GM21390 (cell line): ENCODE measurements at regions not wholly inside any gene's neighbourhood (a gene's known extent, or its start where the extent isn't known, plus 50 kb on each side); places are given as distances from the start of the nearest gene placed in this dataset.
A peak's percentile ranks its signal among the peaks of the same experiment; 100 is the strongest.
"Not testable (repeated sequence)": the region's sequence is repeated elsewhere in the genome, so short reads cannot be mapped to it uniquely, and the experiment has no call there.

Experiments
- ATAC-seq: cut with Tn5 transposase; IDR thresholded peaks from one replicate; pipeline ENCODE4 v1.9.1; 2021; ENCODE audit not compliant: unreplicated experiment

DNA sequence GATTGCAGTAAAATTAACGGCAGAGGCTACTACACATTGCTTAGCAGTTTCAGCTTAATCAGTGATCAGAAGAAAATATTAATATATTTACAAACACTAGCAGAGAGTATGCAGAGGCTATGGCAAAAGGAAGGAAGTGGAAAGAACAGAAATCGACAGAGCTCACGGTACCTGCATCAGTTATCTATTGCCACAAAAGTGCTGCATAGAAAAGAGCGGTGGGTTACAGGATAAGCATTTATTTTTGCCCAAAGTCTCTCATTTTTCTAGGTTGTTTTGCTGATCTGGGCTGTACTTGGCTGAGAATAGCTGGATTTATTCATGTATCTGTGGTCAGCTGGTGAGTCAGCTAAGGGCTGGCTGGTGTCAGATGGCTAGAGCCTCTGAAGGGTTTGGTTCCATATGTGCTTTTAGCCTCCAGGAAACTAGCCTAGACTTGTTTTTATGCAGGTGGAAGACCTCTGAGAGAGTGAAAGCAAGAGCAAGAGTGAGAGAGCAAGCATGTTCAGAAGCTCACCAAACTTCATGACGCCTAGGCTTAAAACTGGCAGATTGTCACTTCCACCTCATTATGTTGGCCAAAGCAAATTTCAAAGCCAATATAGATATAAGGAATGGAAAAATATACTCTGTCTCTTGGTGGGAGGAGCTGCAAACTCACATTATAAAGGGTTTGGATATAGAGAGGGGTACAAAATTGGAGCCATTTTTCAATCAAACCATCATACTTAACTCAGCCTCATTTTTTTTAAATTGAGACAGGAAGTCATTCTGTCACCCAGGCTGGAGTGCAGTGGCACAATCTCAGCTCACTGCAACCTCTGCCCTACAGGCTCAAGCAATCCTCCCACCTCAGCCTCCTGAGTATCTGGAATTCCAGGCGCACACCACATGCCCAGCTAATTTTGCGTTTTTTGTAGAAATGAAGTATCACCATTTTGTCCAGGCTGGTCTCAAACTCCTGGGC lies 153.2 kb upstream of the RPL34 start:
- peak; percentile 98 for ATAC-seq

DNA sequence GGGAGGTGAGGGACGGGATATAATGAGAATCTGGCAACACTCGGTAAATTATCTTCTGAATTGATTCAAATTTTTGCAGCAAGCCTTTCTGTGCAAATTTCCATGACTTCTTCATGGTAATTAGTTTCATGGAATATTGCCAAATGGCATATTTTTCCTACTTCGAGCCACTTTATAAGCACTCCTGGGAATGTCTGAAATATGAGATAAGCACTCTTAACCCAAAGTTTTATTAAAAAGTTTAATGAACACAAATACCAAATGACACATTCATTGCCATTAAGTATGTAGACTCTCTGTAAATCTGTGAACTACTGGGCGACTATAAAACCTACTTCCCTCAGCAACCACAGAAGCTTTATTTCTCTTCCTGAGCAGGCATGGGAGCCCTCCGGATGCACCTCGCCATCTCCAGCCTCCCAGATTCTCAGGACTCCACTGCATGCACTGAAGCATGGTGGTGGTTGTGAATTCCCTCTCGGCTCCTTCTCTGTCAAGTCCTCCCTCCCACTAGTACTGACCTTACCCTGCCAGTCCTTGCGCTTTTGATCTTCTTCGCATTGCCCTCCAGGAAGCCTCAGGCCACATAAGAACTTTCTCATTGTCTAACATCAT lies 154.4 kb upstream of the RPL34 start:
- ATAC-seq = no peak

DNA sequence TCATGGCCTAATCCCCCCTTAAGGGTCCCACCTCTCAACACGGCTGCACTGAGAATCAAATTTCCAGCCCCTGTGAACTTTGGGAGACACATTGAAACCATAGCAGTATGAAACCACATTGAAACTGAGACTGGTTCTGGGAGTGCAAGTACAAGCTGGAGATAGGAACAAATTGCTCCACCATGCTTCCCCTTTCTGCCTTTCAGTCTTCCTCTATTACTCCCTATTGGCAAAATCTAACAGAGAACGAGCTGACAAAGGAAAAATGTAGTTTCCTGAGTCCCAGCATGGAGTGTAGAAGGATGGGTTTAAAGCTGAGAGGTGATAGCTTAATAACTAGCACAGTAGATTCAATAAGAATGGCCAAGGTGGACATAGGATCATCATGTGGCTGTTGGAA lies 161.7 kb upstream of the RPL34 start:
- ATAC-seq = no peak

DNA sequence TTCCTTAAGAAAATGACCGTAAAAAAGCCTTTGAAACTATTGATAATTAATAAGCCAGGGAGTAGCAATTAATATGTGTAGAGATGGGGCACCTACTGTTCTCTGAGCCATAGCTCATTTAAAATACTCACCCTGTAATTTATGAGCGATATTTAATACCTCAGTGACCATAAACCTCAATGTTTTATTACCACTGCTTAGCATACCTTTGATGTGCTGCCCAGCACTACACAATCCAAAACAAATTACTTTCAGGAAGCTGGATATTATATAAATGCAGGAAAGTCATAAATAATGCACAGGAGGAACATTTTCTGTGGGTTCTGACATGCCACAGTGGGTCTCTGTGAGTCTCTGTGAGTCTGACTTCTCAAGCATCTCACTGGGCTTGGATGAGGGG lies 166.1 kb upstream of the RPL34 start:
- ATAC-seq = no peak

DNA sequence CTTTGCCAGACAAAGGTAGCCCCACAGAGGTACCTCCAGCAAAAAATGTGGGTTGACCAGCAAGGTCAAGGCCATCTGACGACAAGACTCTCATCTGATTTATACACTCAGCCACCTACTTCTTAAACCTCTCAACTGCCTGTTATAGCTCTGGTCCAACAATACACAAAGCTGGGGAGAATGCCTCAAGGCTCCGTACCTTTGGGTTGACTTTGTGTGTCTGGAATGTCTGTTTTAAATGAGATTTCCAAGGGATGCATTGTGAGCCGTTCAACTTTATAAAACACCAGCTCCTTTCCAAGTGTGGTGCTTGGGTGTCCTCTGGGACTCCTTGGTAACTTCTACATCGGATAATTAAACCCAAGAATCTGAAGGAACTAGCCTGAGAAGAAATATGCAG lies 167.0 kb upstream of the RPL34 start:
- no peak for ATAC-seq

DNA sequence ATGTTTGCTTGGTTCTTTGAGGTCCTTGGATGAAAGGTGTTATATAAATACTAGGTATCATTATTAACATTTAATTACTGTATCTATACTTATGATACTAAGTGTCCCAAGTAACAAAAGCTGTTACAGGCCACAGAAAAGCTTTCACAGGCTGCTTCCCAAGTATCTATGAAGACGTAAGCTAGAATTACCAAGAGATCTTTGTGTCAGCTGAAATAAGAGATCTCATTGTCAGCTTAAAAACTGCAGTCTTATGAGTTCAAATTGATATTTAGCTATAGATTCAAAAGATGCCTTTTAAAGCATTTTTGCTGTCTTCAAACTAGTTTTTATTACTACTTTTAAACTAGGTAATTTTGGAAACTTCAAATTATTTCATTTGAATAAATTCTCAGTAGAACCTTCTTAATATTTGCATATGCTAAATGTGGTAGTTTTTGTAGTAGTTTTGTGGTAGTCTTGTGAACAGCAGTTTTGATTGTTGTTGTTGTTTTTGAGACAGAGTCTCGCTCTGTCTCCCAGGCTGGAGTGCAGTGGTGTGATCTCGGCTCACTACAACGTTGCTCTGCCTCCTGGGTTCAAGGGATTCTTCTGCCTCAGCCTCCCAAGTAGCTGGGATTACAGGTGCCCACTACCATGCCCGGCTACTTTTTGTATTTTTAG lies 170.0 kb upstream of the RPL34 start:
- no peak for ATAC-seq

DNA sequence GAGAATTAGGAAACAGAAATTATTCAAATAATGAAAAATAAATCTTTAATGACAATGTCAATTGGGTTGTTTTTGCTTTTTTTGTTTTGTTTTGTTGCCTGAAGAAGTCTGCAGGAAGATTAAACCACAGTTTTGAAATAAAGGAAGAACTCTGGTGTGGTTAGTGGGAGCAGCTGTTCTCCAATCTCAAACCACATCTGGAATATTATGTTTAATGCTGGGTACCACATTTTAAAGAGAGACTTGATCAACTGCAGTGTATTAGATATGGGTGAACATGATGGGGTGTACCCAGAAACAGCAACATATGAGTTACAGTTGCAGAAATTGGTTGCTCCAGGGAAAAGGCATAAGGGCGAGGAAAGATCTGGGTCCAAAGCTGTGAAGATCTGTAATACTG lies 171.2 kb upstream of the RPL34 start:
- ATAC-seq = no peak

DNA sequence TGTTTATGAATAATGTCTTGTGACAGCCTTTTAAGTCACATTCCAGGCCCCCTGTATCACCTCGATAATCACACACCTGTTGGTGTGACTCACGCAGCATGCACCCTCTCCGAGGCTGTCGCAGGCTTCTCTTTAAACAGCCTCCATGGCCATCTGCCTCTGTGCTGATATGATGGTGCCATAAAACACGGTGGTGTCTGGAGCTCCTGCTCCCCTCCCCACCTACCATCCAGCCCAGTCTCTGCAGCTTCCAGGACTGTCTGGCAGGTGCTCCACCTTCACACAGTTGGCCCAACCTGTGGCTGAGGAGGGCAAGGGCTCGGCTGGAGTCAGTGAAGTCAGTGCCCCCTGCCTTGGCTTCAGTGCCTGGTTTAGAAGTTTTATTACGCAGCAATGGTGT lies 173.8 kb upstream of the RPL34 start:
- no peak for ATAC-seq

DNA sequence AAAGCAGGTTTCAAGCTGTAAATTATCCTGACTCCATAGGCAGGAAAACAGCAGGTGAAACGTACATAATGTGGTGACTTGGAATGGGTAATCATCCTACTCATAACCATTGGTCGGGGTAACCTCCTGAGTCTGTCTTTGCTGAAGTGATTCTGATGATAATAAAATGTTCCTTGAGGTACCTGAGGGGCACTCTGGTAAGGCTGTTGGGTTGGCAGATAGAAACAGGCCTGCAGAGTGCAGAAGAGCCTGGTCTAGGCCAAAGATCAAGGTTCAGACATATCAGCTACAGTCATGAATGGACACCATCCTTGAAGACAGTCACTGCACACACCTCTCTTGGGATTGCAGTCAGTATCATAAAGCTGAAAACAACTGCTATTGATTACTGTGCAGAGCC lies 174.7 kb upstream of the RPL34 start:
- no peak for ATAC-seq

DNA sequence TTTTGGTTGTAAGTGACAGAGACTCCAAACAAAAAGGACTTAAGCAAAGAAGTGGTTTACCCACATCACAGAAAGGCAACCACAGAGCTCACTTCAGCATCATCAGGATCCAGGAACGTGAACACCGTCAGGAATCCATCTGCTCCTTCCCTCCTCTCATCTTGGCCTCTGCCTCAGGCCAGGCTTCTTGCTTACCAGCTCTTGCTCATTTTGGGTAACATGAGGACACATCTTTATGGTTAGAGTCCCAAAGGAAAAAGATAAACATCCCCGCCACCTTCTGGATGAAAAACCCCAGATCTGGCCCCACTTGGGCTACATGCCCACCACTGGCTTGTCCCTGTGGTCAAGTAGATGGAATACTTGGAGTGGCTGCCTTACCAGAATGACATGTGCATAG lies 176.8 kb upstream of the RPL34 start:
- no peak for ATAC-seq

DNA sequence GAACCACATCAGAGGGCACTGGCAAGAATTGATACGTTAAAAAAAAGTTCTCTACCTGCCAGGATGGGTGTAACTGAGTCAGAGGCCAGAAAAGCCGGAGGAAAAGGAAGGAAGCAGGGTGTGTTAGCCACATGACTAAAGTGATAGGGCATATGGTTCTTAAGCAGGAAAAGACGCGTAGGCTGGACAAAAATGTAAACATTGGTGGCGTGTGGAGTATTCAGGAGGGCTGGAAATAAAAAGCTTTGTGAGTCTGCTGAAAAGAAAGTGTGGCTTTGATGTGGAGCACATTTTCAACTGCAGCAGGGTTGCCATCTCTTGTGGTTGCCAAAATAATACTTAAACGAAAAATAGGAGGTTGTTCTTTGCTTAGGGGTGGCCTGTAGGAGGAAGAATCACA lies 186.5 kb upstream of the RPL34 start:
- no peak for ATAC-seq

DNA sequence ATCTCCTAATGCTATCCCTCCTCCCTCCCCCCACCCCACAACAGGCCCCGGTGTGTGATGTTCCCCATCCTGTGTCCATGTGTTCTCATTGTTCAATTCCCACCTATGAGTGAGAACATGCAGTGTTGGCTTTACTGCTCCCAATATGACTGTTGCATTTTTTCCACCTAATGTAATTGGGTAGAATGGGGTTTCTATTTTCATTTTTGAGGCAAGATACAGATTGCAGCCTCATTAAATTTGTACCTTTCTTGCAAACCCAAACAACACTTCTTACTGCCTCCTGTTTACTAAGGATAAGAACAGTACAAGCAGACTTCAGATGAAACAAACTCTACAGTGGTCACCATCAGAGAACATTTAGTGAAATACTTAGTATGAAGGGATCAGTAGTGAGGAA lies 187.0 kb upstream of the RPL34 start:
- not testable (repeated sequence) for ATAC-seq

DNA sequence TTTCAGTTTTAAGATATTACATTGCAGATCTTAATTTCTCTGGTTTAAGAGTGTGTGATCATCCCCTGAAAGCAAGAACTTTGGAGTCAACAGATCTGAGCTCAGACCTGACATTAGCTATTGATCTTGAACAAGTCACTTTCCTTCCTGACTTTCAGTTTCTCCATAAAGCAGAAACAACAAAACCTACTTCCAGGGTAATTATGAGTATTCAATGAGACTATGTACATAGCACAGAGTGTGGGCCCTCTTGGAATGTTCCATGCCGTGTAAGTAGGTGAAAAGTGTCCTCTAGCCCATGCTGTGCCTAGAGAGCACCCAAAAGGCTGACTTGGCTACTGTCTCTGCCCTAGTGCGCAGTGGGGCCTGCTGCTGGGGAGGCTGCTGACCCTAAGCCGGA lies 188.0 kb upstream of the RPL34 start:
- ATAC-seq = no peak

DNA sequence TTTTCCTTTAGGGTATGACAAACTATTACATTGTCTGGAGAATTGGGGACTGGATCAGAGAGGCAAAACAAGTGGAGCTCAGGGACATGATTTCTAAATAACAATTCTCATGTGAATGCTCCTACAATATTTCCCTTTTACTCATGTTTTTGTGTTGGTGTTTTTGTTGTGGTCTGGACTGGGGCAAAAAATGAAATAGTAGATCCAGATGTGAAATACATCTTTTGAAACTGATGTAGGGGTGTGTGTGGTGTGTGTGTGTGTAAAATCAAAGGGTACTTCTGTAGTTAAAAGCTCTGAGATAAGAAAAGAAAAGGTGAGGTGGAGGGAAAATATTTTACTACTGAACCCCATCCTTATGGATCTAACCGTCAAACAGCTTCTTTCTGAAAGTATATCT lies 188.4 kb upstream of the RPL34 start:
- no peak for ATAC-seq

DNA sequence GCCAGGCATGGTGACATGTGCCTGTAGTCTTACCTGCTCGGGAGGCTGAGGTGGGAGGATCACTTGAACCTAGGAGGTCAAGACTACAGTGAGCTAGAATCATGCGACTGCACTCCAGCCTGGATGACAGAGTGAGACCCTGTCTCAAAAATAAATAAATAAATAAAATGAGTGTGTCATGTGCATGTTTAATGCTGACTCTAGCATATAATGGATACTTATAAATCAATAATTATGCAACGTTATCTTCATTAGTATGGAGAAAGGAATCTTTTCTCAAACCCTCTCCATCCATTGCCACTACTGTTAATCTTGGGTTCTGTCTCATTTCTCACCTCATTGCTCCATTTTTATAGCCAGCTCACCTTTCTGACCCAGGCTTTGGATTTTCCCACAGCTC lies 189.5 kb upstream of the RPL34 start:
- no peak for ATAC-seq

DNA sequence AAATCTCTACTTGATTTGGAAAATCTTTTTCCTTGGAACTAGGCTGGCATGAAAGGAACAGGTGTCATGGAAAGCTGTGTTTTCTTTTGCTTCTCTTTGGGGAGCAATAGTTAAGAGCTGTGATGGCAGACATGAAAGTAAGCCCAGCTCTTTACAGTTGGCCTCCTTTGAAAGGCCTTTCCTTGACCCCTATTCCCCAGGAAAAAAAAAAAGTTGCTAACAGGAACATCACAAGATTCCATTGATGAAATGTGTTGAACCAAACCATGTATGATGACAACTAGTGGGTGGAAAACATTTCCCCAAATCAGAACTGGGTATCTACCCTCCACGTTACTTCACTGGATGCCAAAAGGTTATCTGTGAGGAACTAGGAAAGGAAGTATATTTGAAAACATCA lies 190.7 kb upstream of the RPL34 start:
- no peak for ATAC-seq

DNA sequence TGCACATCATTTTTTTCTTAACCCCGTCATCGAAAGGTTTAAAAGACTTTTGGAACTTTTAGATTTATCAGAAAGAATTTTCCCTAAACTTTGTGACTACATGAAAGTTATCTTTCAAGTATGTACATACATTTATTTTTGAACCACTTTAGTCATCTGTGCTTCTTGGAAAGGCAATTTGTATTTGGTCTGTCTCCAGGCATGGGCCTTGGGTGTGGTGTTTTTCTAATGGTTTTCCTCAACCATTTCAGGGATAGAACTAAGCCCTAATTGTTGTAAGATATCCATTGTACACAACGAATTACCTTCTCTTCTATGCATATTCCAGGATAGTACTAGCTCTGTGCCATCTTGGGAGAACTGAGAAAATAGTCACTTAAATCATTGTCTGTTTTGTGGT lies 191.5 kb upstream of the RPL34 start:
- ATAC-seq = no peak

DNA sequence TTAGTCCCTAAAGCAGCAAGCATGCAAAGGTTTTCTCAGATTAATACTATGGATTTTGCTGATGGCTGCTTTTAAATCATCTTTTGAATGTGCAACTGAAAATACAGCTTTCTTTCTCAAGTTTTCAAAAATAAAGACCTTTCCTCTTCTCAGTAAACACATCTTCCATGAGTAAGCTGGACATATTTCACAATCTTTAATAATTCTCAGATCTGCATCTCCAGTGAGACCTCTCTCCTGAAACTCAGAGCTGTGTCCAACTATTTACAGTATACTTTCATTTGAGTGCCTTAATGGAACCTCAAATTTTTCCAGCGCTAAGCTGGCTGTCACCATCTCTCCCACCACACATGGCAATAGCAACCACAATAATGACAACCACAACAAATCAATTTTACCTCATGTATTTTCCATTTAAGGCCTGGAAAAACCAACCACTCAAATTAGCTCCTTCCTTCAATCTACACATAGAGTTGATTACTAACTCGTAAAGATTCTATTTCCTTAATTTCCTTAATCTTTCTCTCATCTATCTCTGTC lies 192.4 kb upstream of the RPL34 start:
- no peak for ATAC-seq

DNA sequence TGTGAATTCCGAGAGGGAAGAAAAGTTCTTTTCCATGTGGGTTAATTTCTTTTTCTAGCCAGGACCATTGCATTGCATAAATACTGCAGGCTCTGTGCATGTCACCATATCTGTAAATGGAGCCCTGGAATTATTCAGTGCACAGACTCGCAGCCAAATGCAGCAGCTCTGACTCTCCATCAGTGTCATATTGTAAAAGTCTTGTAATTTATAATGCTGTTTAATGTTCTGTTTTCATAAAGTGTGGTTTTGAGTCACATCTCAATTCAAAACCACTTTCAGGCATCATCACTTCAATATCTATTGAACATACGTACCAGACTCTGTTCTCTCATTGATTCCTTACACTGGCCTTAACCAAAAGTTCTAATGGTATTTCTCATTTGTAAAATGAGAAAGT lies 193.9 kb upstream of the RPL34 start:
- ATAC-seq = no peak

DNA sequence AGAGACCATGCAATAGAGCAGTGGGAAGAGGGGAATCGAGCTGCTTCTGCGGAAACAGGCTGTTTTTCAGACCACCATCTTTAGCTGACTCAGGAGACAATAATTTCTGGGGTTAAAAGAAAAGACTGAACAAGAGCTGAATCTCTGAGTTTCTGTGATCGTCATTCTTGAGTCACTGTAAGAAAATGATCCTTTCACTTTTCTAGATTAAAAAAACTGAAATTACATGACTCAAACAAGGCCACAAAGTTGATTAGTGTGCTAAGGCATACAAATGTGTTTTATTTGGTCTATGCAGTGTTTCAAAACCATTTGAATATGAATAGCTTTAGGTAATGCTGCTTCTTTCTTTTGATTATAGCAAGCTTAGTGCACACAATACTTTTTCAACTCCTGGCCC lies 194.4 kb upstream of the RPL34 start:
- no peak for ATAC-seq

DNA sequence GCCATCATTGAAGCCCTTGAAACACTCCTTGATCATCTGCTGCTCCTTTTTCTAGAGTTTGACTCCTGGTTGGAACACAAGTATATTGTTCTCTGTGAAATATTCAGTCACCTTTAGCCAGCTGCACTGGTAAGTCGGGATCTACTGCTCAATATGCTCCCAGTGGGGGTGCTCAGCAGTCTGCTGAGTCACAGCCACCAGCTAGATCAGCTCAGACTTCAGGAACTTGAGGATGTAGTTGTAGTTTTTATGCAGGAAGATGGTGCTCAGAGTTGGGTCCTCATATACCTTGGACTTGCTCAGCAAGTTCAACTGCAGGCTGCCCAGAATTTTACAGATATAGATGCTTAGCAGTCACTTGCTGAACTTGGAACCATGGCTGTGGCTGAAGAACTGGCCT lies 202.5 kb upstream of the RPL34 start:
- ATAC-seq = no peak

DNA sequence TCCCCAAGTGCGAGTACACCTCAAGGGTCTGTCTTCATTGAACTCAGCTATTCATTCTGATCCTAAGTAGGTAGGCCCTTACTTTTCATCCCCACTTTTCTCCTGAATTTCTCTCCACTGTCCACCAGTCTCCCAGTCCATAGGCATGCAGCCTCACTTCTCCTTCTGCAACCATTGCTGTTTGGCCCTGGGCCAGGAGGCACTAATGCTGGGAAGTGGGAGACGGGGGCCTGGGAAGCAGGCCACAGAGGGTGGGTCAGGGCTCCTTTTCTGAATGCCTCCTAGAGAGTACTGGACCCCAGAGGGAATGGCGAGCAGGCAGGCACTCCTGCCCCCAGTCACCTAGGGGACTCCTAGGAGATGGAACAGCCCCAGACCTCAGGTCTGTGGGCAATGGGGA lies 203.5 kb upstream of the RPL34 start:
- ATAC-seq = no peak
